IMR-90 (cell line): ENCODE measurements at regions not wholly inside any gene's neighbourhood (a gene's known extent, or its start where the extent isn't known, plus 50 kb on each side); places are given as distances from the start of the nearest gene placed in this dataset.

ENCODE experiments used
- ATAC-seq: fragments of 200-7000 bp; cut with Tn5 transposase; 2 replicates; pipeline ENCODE4 v1.9.1; 2020; ENCODE audit warnings: low read depth, mild to moderate bottlenecking, moderate library complexity
- BruUV-seq: library from RNA; stranded (reverse); fragments of 400-500 nt; replicated peaks from 2 replicates; lab custom pipeline; 2021; lab: Mats Ljungman, UMichigan
- CTCF ChIA-PET: fragments of 300-600 bp; formaldehyde crosslinking; extraction: SDS; loops from one replicate; lab custom pipeline; 2021; ENCODE audit warnings: antibody characterized with exemption; lab: Yijun Ruan, JAX
- POLR2A ChIA-PET: fragments of 300-600 bp; sonication (Branson Sonifier 250); formaldehyde crosslinking; loops from one replicate; lab custom pipeline; 2022; ENCODE audit warnings: antibody characterized with exemption; ENCODE audit not compliant: unreplicated experiment; lab: Charles Lee
- DNase-seq: peaks from one replicate; pipeline ENCODE4 v3.0.0; 2013
- H2AFZ ChIP-seq: replicated peaks from 2 replicates; pipeline ENCODE3; 2013; ENCODE audit warnings: low read length, mild to moderate bottlenecking; ENCODE audit not compliant: poor library complexity
- H2AK5ac ChIP-seq: 2 replicates; pipeline ENCODE4 v1.6.1; 2013; ENCODE audit warnings: low read depth, low read length, inconsistent platforms
- H2AK9ac ChIP-seq: replicated peaks from 2 replicates; pipeline ENCODE3; 2013; ENCODE audit warnings: mild to moderate bottlenecking, low read depth, low read length, moderate library complexity; ENCODE audit not compliant: poor library complexity
- H2BK120ac ChIP-seq: 2 replicates; pipeline ENCODE4 v1.6.1; 2013; ENCODE audit warnings: low read depth, low read length, inconsistent platforms
- H2BK15ac ChIP-seq: 3 replicates; pipeline ENCODE4 v1.6.1; 2013; ENCODE audit warnings: low read depth, low read length, inconsistent platforms
- H2BK20ac ChIP-seq: 2 replicates; pipeline ENCODE4 v1.6.1; 2013; ENCODE audit warnings: low read depth, mild to moderate bottlenecking, inconsistent platforms, low read length, moderate library complexity
- H2BK5ac ChIP-seq: 2 replicates; pipeline ENCODE4 v1.6.1; 2013; ENCODE audit warnings: mild to moderate bottlenecking, low read depth, low read length, inconsistent platforms; ENCODE audit not compliant: poor library complexity, severe bottlenecking
- H3K14ac ChIP-seq: replicated peaks from 2 replicates; pipeline ENCODE4 v1.6.1; 2013; ENCODE audit warnings: low read depth, low read length, inconsistent platforms
- H3K18ac ChIP-seq: 2 replicates; pipeline ENCODE4 v1.6.1; 2013; ENCODE audit warnings: low read depth, low read length, control low read depth
- H3K23ac ChIP-seq: 2 replicates; pipeline ENCODE4 v1.6.1; 2013; ENCODE audit warnings: low read depth, low read length, inconsistent platforms
- H3K27ac ChIP-seq: 2 replicates; pipeline ENCODE4 v1.5.1; 2013; ENCODE audit warnings: mild to moderate bottlenecking, control low read depth, low read length; ENCODE audit not compliant: insufficient read depth
- H3K27me3 ChIP-seq: 2 replicates; pipeline ENCODE4 v1.6.1; 2013; ENCODE audit warnings: low read length; ENCODE audit not compliant: control insufficient read depth, insufficient read depth
- H3K36me3 ChIP-seq: 2 replicates; pipeline ENCODE4 v1.6.1; 2013; ENCODE audit warnings: low read length, mixed read lengths; ENCODE audit not compliant: control insufficient read depth, insufficient read depth
- H3K4ac ChIP-seq: 2 replicates; pipeline ENCODE4 v1.6.1; 2013; ENCODE audit warnings: low read depth, low read length, inconsistent platforms
- H3K4me1 ChIP-seq: 2 replicates; pipeline ENCODE4 v1.6.1; 2013; ENCODE audit warnings: low read length, mixed read lengths; ENCODE audit not compliant: control insufficient read depth, insufficient read depth
- H3K4me2 ChIP-seq: 2 replicates; pipeline ENCODE4 v1.6.1; 2013; ENCODE audit warnings: low read depth, mild to moderate bottlenecking, control low read depth, low read length, moderate library complexity
- H3K4me3 ChIP-seq: 2 replicates; pipeline ENCODE4 v1.5.1; 2013; ENCODE audit warnings: low read depth, mild to moderate bottlenecking, control low read depth, low read length, moderate library complexity; ENCODE audit not compliant: insufficient read depth
- H3K56ac ChIP-seq: 2 replicates; pipeline ENCODE4 v1.6.1; 2013; ENCODE audit warnings: low read length, inconsistent platforms; ENCODE audit not compliant: insufficient read depth; ENCODE audit errors: extremely low read depth
- H3K79me1 ChIP-seq, 2 experiments: 2 replicates each; pipeline ENCODE4 v1.6.1; 2013; ENCODE audit warnings: low read length in 2 of 2, inconsistent platforms in 1 of 2, low read depth in 1 of 2
- H3K9ac ChIP-seq: 2 replicates; pipeline ENCODE4 v1.6.1; 2013; ENCODE audit warnings: low read depth, low read length, control low read depth
- H3K9me1 ChIP-seq: 2 replicates; pipeline ENCODE4 v1.6.1; 2013; ENCODE audit warnings: low read length, inconsistent platforms; ENCODE audit not compliant: insufficient read depth
- H3K9me3 ChIP-seq: 2 replicates; pipeline ENCODE4 v1.6.1; 2013; ENCODE audit warnings: low read length; ENCODE audit not compliant: control insufficient read depth, insufficient read depth
- H4K20me1 ChIP-seq: 2 replicates; pipeline ENCODE4 v1.6.1; 2013; ENCODE audit warnings: low read length, inconsistent platforms; ENCODE audit not compliant: insufficient read depth
- H4K5ac ChIP-seq: 2 replicates; pipeline ENCODE4 v1.6.1; 2013; ENCODE audit warnings: mild to moderate bottlenecking, low read depth, low read length, control low read depth
- H4K8ac ChIP-seq, 2 experiments: 2 replicates each; pipeline ENCODE4 v1.6.1; 2013; ENCODE audit warnings: low read depth in 2 of 2, low read length in 2 of 2, control low read depth in 1 of 2, inconsistent platforms in 1 of 2
- H4K91ac ChIP-seq: 2 replicates; pipeline ENCODE4 v1.6.1; 2013; ENCODE audit warnings: low read depth, low read length, inconsistent platforms; ENCODE audit not compliant: insufficient read depth
- BHLHE40 ChIP-seq: fragments of 150-350 bp; IDR thresholded peaks from 2 replicates; pipeline ENCODE4 v1.6.1; 2016; ENCODE audit warnings: mild to moderate bottlenecking, low read depth, low read length
- CEBPB ChIP-seq: IDR thresholded peaks from 2 replicates; pipeline ENCODE4 v1.6.1; 2012; ENCODE audit warnings: low read depth, low read length, improper control_type of control experiment
- CHD1 ChIP-seq: IDR thresholded peaks from 2 replicates; pipeline ENCODE4 v1.6.1; 2012; ENCODE audit warnings: low read depth, low read length, improper control_type of control experiment
- FOS ChIP-seq: fragments of 150-350 bp; IDR thresholded peaks from 2 replicates; pipeline ENCODE4 v1.6.1; 2016; ENCODE audit warnings: low read depth, low read length
- MAFK ChIP-seq: IDR thresholded peaks from 2 replicates; pipeline ENCODE4 v1.6.1; 2012; ENCODE audit warnings: low read depth, low read length, improper control_type of control experiment
- MAZ ChIP-seq: IDR thresholded peaks from 2 replicates; pipeline ENCODE4 v1.6.1; 2012; ENCODE audit warnings: low read depth, mild to moderate bottlenecking, low read length, improper control_type of control experiment, moderate library complexity, borderline replicate concordance
- MXI1 ChIP-seq: IDR thresholded peaks from 2 replicates; pipeline ENCODE4 v1.6.1; 2012; ENCODE audit warnings: low read depth, mild to moderate bottlenecking, low read length, moderate library complexity, borderline replicate concordance
- NFE2L2 ChIP-seq: fragments of 150-350 bp; IDR thresholded peaks from 2 replicates; pipeline ENCODE4 v1.6.1; 2016; ENCODE audit warnings: low read depth, mild to moderate bottlenecking, low read length
- POLR2A ChIP-seq: IDR thresholded peaks from 2 replicates; pipeline ENCODE4 v1.6.1; 2012; ENCODE audit warnings: mild to moderate bottlenecking, low read depth, low read length
- RAD21 ChIP-seq: IDR thresholded peaks from 2 replicates; pipeline ENCODE4 v1.6.1; 2012; ENCODE audit warnings: low read length, improper control_type of control experiment
- RCOR1 ChIP-seq: IDR thresholded peaks from 2 replicates; pipeline ENCODE4 v1.6.1; 2012; ENCODE audit warnings: mild to moderate bottlenecking, low read length, improper control_type of control experiment; ENCODE audit not compliant: insufficient replicate concordance
- RFX5 ChIP-seq: IDR thresholded peaks from 2 replicates; pipeline ENCODE4 v1.8.0; 2012; ENCODE audit warnings: low read depth, mild to moderate bottlenecking, low read length, moderate library complexity
- SMC3 ChIP-seq: fragments of 150-350 bp; IDR thresholded peaks from 2 replicates; pipeline ENCODE4 v1.6.1; 2016; ENCODE audit warnings: low read depth, mild to moderate bottlenecking, antibody characterized with exemption, low read length, moderate library complexity
- USF2 ChIP-seq: fragments of 150-350 bp; IDR thresholded peaks from 2 replicates; pipeline ENCODE4 v1.6.1; 2017; ENCODE audit warnings: mild to moderate bottlenecking, antibody characterized with exemption, low read length, low read depth
- WGBS, 2 experiments: methylation state at CpG; one replicate each; pipeline versions ENCODE4 v1.1.5 to v1.1.7; 2013; ENCODE audit warnings: missing lambda C conversion rate in 2 of 2; ENCODE audit not compliant: insufficient read length in 1 of 2; ENCODE audit errors: extremely low coverage in 2 of 2; 5-methylcytosine and 5-hydroxymethylcytosine counted together
- dilution Hi-C: fragments of 300-500 bp; cut with HindIII; formaldehyde crosslinking; loops from one replicate; pipeline ENCODE4 v1.14.3; 2018; ENCODE audit warnings: low sequenced_read_pairs; ENCODE audit not compliant: unreplicated experiment
- in situ Hi-C: fragments of 300-500 bp; cut with MboI; formaldehyde crosslinking; loops from 3 replicates; pipeline ENCODE4 v1.14.3; 2019; ENCODE audit warnings: low sequenced_read_pairs, inconsistent platforms, mixed read lengths
- intact Hi-C: fragments of 100-400 bp; cut with micrococcal nuclease; formaldehyde crosslinking; loops from 2 replicates; pipeline ENCODE4 v1.10.0; 2022
- TF ChIP-seq, protein P1 (sequence below): conservative IDR thresholded peaks from 2 replicates; pipeline ENCODE4 v1.5.1; 2012; ENCODE audit warnings: mild to moderate bottlenecking, low read depth, low read length, improper control_type of control experiment
- TF ChIP-seq, protein P2 (sequence below): fragments of 150-350 bp; IDR thresholded peaks from 2 replicates; pipeline ENCODE4 v1.6.1; 2016; ENCODE audit warnings: low read depth, mild to moderate bottlenecking, low read length, moderate library complexity, borderline replicate concordance

DNA sequence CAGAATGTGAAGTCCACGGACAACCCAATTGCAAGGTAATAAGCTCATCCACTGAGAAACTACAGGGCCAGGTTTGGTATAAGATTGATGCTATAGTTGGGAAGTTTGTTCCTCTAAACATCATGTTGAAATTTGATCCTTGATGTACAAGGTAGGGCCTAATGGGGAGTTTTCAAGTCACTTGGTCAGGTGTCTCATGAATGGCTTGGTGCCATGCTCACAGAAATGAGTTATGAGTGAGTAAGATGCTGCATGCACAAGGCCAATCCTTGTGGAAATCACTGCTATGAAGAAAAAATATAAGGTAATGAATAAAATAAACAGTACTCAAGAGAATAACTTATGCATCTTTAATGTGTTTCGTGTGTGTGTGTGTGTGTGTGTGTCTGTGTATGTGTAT lies 1891.2 kb downstream of the NCAM2 start:
- dilution Hi-C loops (no loop called here), intact Hi-C loops (no loop called here), in situ Hi-C loops (loop anchor here (25.0 kb wide), 1 partner anchor 102 kb away; no protein-coding TSS in a partner anchor)
- no peak overlapping the region for H3K14ac ChIP-seq
- CTCF ChIA-PET, result interaction anchor here (0.5 kb wide), 1 partner anchor 8 kb away, joined by 4 read pairs; no protein-coding TSS in a partner anchor
- no peak overlapping the region for H4K8ac ChIP-seq
- H2AFZ ChIP-seq, result no peak overlapping the region
- H3K18ac ChIP-seq, result no peak overlapping the region
- no peak overlapping the region for H4K91ac ChIP-seq
- no peak overlapping the region for H2AK9ac ChIP-seq
- no peak overlapping the region for H3K9ac ChIP-seq
- ATAC-seq, result no peak
- WGBS, 2 experiments, result no CpG with 5 or more reads among the region's 2 CpGs
- no peak overlapping the region for H2BK15ac ChIP-seq
- no peak overlapping the region for H2BK120ac ChIP-seq
- H3K56ac ChIP-seq, result no peak overlapping the region
- H3K9me1 ChIP-seq, result no peaks in the 10 kb centered on the region
- no peak overlapping the region for H3K4me3 ChIP-seq
- H3K4ac ChIP-seq, result no peak overlapping the region
- no peak overlapping the region for H2BK5ac ChIP-seq
- TF ChIP-seq, protein P1, sequence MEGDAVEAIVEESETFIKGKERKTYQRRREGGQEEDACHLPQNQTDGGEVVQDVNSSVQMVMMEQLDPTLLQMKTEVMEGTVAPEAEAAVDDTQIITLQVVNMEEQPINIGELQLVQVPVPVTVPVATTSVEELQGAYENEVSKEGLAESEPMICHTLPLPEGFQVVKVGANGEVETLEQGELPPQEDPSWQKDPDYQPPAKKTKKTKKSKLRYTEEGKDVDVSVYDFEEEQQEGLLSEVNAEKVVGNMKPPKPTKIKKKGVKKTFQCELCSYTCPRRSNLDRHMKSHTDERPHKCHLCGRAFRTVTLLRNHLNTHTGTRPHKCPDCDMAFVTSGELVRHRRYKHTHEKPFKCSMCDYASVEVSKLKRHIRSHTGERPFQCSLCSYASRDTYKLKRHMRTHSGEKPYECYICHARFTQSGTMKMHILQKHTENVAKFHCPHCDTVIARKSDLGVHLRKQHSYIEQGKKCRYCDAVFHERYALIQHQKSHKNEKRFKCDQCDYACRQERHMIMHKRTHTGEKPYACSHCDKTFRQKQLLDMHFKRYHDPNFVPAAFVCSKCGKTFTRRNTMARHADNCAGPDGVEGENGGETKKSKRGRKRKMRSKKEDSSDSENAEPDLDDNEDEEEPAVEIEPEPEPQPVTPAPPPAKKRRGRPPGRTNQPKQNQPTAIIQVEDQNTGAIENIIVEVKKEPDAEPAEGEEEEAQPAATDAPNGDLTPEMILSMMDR, result no peak
- TF ChIP-seq RAD21, result no peak
- TF ChIP-seq CHD1, result no peak
- TF ChIP-seq MAFK, result no peak
- no peak for TF ChIP-seq MAZ
- no peak for TF ChIP-seq NFE2L2
- no peak for TF ChIP-seq USF2
- TF ChIP-seq BHLHE40, result no peak
- no peak for TF ChIP-seq RFX5
- no peak for TF ChIP-seq POLR2A
- TF ChIP-seq CEBPB, result no peak
- TF ChIP-seq MXI1, result no peak
- no peak for TF ChIP-seq SMC3
- TF ChIP-seq, protein P2, sequence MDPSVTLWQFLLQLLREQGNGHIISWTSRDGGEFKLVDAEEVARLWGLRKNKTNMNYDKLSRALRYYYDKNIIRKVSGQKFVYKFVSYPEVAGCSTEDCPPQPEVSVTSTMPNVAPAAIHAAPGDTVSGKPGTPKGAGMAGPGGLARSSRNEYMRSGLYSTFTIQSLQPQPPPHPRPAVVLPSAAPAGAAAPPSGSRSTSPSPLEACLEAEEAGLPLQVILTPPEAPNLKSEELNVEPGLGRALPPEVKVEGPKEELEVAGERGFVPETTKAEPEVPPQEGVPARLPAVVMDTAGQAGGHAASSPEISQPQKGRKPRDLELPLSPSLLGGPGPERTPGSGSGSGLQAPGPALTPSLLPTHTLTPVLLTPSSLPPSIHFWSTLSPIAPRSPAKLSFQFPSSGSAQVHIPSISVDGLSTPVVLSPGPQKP, result no peak
- TF ChIP-seq RCOR1, result no peak
- no peak for TF ChIP-seq FOS
- no peak overlapping the region for H3K4me2 ChIP-seq
- H3K4me1 ChIP-seq, result no peaks in the 10 kb centered on the region
- H4K5ac ChIP-seq, result no peak overlapping the region
- no peak overlapping the region for H3K27ac ChIP-seq
- no peaks in the 10 kb centered on the region for H4K20me1 ChIP-seq
- H2BK20ac ChIP-seq, result no peak overlapping the region
- no TSS peak for BruUV-seq
- H2AK5ac ChIP-seq, result no peak overlapping the region
- H3K23ac ChIP-seq, result no peak overlapping the region
- H3K9me3 ChIP-seq, result peaks cover 2% of the 10 kb centered on the region; the same call in 1 of the 2 replicates
- no peaks in the 10 kb centered on the region for H3K27me3 ChIP-seq
- no peak for DNase-seq
- POLR2A ChIA-PET, result interaction anchor here (0.5 kb wide), 1 partner anchor 10 kb away, joined by 5 read pairs; no protein-coding TSS in a partner anchor
- H3K79me1 ChIP-seq, result no peaks in the 10 kb centered on the region
- H3K36me3 ChIP-seq, result no peaks in the 10 kb centered on the region
